Panc1 (cell line): ENCODE measurements at regions not wholly inside any gene's neighbourhood (a gene's known extent, or its start where the extent isn't known, plus 50 kb on each side); places are given as distances from the start of the nearest gene placed in this dataset.

Experiments
- ATAC-seq: fragments of 200-7000 bp; cut with Tn5 transposase; 2 replicates; pipeline ENCODE4 v1.9.1; 2020; ENCODE audit warnings: mild to moderate bottlenecking, moderate library complexity
- BruUV-seq: library from RNA; stranded (reverse); fragments of 400-500 nt; replicated peaks from 2 replicates; lab custom pipeline; 2021; lab: Mats Ljungman, UMichigan
- CTCF ChIA-PET: fragments of 300-600 bp; sonication (Branson Sonifier 250); formaldehyde crosslinking; loops from one replicate; lab custom pipeline; 2022; ENCODE audit warnings: antibody characterized with exemption; lab: Charles Lee
- POLR2A ChIA-PET: fragments of 300-600 bp; sonication (Branson Sonifier 250); formaldehyde crosslinking; loops from one replicate; lab custom pipeline; 2022; ENCODE audit warnings: antibody characterized with exemption; lab: Charles Lee
- DNase-seq: peaks from one replicate; pipeline ENCODE4 v3.0.0-alpha.2; 2010; ENCODE audit warnings: low read depth, low spot score
- H3K27ac ChIP-seq: 2 replicates; pipeline ENCODE4 v1.5.1; 2011; ENCODE audit warnings: mild to moderate bottlenecking, low read length, inconsistent platforms
- H3K27me3 ChIP-seq: fragments of 200-500 bp; sonication (Bioruptor generic); 2 replicates; pipeline ENCODE4 v1.6.0; 2014; ENCODE audit warnings: low read length, inconsistent platforms; ENCODE audit not compliant: control insufficient read depth, insufficient read depth
- H3K36me3 ChIP-seq: fragments of 200-500 bp; sonication (Bioruptor generic); 2 replicates; pipeline ENCODE4 v1.5.1; 2014; ENCODE audit warnings: inconsistent platforms, mild to moderate bottlenecking, low read length, moderate library complexity; ENCODE audit not compliant: control insufficient read depth, insufficient read depth
- H3K4me1 ChIP-seq: 2 replicates; pipeline ENCODE4 v1.5.1; 2011; ENCODE audit warnings: inconsistent platforms, mild to moderate bottlenecking, low read length, moderate library complexity; ENCODE audit not compliant: control insufficient read depth, insufficient read depth
- H3K4me3 ChIP-seq, 2 experiments: 2 replicates each; pipeline ENCODE4 v1.5.1; 2011 to 2012; ENCODE audit warnings: low read depth in 2 of 2, low read length in 2 of 2, mild to moderate bottlenecking in 2 of 2, inconsistent platforms in 1 of 2, moderate library complexity in 1 of 2
- H3K9me3 ChIP-seq: fragments of 200-500 bp; sonication (Bioruptor generic); 2 replicates; pipeline ENCODE4 v1.5.1; 2014; ENCODE audit warnings: low read depth, mild to moderate bottlenecking, inconsistent platforms, low read length, moderate library complexity; ENCODE audit not compliant: control insufficient read depth, insufficient read depth
- POLR2AphosphoS5 ChIP-seq: IDR thresholded peaks from 2 replicates; pipeline ENCODE4 v1.6.1; 2012; ENCODE audit warnings: mild to moderate bottlenecking, low read depth, low read length, moderate library complexity
- SIN3A ChIP-seq: IDR thresholded peaks from 2 replicates; pipeline ENCODE4 v1.6.1; 2012; ENCODE audit warnings: low read depth, mild to moderate bottlenecking, low read length, moderate library complexity, borderline replicate concordance; ENCODE audit not compliant: insufficient read depth
- TCF7L2 ChIP-seq: IDR thresholded peaks from 2 replicates; pipeline ENCODE4 v1.6.1; 2011; ENCODE audit warnings: mild to moderate bottlenecking, low read depth, low read length, inconsistent platforms
- in situ Hi-C: cut with HindIII; loops from 2 replicates; pipeline ENCODE4 v1.10.0; 2016; ENCODE audit warnings: low sequenced_read_pairs, low pct_unique_long_range_greater_than_20kb
- intact Hi-C: fragments of 100-400 bp; cut with micrococcal nuclease; formaldehyde crosslinking; loops from one replicate; pipeline ENCODE4 v1.10.0; 2022; ENCODE audit not compliant: unreplicated experiment
- TF ChIP-seq, protein P1 (sequence below): fragments of 450-650 bp; IDR thresholded peaks from 2 replicates; pipeline ENCODE4 v1.5.1; 2017; ENCODE audit warnings: mild to moderate bottlenecking
- TF ChIP-seq, protein P2 (sequence below), 2 experiments: IDR thresholded peaks; 2 replicates each; pipeline ENCODE4 v1.6.1; 2011 to 2012; ENCODE audit warnings: low read depth in 2 of 2, control low read depth in 1 of 2, low read length in 1 of 2, mild to moderate bottlenecking in 1 of 2, moderate library complexity in 1 of 2; ENCODE audit not compliant: insufficient read depth in 1 of 2

DNA sequence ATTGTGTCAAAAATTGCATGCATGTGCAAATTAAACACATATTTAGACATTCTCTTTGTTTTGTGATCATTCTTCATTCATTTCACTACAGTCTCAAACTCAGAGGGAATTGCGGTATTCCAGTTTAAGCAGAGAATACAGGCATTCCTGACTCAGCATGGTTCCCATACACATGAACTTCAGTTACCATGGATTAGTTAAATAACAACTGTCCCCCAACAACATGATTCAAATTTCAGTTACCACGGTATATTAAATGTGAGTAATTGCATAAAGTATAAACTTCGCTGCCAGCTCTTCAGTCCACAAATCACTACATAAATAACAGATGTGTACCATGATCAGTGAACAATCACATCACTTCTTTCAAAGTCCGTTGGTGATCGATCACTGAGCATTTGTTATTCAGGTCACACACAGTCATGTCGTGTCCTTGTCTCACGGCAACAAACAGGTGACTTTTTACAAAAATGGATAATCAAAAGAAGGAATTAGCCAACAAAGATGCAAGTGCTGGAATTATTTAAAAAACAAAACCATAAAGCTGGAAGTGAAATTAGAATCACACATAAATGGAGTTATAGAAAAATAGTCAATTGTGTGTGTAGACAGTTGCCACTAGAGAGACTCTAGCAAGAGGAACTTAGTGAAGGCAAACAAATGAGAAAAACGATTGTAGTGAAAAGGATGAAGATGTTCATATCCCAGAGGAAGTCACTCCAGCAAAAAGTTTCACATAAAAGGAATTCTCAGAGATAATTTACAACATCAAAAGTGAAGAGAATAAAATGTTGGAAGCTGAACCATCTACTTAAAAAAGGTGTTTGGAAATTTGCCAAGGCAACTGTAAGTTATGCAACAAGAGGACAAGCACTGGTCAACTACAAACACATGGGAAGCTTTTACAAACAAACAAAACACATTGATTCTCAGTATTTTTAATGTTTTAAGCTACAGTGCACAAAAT is 138.6 kb upstream of the SMARCAD1 start:
- no peaks in the 10 kb centered on the region for H3K9me3 ChIP-seq
- no TSS peak for BruUV-seq
- H3K4me3 ChIP-seq, result no peak overlapping the region
- no peak for ATAC-seq
- no peaks in the 10 kb centered on the region for H3K4me1 ChIP-seq
- TF ChIP-seq, protein P1, sequence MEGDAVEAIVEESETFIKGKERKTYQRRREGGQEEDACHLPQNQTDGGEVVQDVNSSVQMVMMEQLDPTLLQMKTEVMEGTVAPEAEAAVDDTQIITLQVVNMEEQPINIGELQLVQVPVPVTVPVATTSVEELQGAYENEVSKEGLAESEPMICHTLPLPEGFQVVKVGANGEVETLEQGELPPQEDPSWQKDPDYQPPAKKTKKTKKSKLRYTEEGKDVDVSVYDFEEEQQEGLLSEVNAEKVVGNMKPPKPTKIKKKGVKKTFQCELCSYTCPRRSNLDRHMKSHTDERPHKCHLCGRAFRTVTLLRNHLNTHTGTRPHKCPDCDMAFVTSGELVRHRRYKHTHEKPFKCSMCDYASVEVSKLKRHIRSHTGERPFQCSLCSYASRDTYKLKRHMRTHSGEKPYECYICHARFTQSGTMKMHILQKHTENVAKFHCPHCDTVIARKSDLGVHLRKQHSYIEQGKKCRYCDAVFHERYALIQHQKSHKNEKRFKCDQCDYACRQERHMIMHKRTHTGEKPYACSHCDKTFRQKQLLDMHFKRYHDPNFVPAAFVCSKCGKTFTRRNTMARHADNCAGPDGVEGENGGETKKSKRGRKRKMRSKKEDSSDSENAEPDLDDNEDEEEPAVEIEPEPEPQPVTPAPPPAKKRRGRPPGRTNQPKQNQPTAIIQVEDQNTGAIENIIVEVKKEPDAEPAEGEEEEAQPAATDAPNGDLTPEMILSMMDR, result no peak
- TF ChIP-seq, protein P2, sequence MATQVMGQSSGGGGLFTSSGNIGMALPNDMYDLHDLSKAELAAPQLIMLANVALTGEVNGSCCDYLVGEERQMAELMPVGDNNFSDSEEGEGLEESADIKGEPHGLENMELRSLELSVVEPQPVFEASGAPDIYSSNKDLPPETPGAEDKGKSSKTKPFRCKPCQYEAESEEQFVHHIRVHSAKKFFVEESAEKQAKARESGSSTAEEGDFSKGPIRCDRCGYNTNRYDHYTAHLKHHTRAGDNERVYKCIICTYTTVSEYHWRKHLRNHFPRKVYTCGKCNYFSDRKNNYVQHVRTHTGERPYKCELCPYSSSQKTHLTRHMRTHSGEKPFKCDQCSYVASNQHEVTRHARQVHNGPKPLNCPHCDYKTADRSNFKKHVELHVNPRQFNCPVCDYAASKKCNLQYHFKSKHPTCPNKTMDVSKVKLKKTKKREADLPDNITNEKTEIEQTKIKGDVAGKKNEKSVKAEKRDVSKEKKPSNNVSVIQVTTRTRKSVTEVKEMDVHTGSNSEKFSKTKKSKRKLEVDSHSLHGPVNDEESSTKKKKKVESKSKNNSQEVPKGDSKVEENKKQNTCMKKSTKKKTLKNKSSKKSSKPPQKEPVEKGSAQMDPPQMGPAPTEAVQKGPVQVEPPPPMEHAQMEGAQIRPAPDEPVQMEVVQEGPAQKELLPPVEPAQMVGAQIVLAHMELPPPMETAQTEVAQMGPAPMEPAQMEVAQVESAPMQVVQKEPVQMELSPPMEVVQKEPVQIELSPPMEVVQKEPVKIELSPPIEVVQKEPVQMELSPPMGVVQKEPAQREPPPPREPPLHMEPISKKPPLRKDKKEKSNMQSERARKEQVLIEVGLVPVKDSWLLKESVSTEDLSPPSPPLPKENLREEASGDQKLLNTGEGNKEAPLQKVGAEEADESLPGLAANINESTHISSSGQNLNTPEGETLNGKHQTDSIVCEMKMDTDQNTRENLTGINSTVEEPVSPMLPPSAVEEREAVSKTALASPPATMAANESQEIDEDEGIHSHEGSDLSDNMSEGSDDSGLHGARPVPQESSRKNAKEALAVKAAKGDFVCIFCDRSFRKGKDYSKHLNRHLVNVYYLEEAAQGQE (IDR thresholded peaks at IDR 0.05; ENCODE audit: insufficient read depth in 1 of 2, low read depth in 2 of 2, low read length in 1 of 2), result no peak
- TF ChIP-seq POLR2AphosphoS5 (no peak), SIN3A (no peak), TCF7L2 (no peak)
- POLR2A ChIA-PET, result interaction anchor here (0.6 kb wide), 1 partner anchor 17 kb away, joined by 3 read pairs; no protein-coding TSS in a partner anchor
- intact Hi-C loops, result no loop called here
- DNase-seq, result no peak
- H3K27me3 ChIP-seq, result no peaks in the 10 kb centered on the region
- H3K27ac ChIP-seq, result no peak overlapping the region
- in situ Hi-C loops, result no loop called here
- no peaks in the 10 kb centered on the region for H3K36me3 ChIP-seq
- CTCF ChIA-PET, result no interaction called here

DNA sequence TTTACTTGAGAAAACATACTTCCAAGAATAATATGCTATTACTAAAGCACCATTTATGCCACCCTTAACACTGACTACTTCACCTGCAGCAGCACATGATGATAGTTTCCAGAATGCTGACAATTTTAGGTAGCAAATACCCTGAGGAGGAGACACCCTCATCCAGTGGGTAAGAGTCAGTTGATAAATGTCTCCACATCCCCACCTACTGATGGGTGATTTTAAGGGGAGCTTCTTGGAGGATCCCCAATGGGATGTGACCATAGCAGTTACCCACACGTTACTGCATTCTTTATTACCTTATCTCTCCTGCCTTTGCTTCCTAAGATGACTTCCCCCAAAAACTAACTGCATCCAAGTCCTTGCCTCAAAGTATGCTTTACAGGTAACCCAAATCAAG is 131.2 kb upstream of the SMARCAD1 start:
- TF ChIP-seq SIN3A (no peak), TCF7L2 (no peak), POLR2AphosphoS5 (no peak)
- TF ChIP-seq, protein P1, result no peak
- TF ChIP-seq, protein P2 (IDR thresholded peaks at IDR 0.05; ENCODE audit: insufficient read depth in 1 of 2, low read depth in 2 of 2, low read length in 1 of 2), result no peak
- no peak for ATAC-seq

More for the DNA sequence above, 131.2 kb upstream of the SMARCAD1 start:
- intact Hi-C loops, result no loop called here
- ChIA-PET POLR2A (no interaction called here), CTCF (no interaction called here)
- in situ Hi-C loops, result no loop called here
- no peak for DNase-seq
- Histone ChIP-seq H3K27ac (no peak overlapping the region), H3K36me3 (no peaks in the 10 kb centered on the region), H3K4me3 (no peak overlapping the region), H3K4me1 (no peaks in the 10 kb centered on the region), H3K9me3 (no peaks in the 10 kb centered on the region), H3K27me3 (no peaks in the 10 kb centered on the region)
- no TSS peak for BruUV-seq
